NCI-H2107 treated with DMSO at 0.1 percent for 48 hours (cell line): ENCODE measurements at regions not wholly inside any gene's neighbourhood (a gene's known extent, or its start where the extent isn't known, plus 50 kb on each side); places are given as distances from the start of the nearest gene placed in this dataset.
"Not testable (repeated sequence)": the region's sequence is repeated elsewhere in the genome, so short reads cannot be mapped to it uniquely, and the experiment has no call there.

Experiments
- DNase-seq: peaks from one replicate; lab custom pipeline; 2025; ENCODE audit not compliant: unreplicated experiment; lab: John Stamatoyannopoulos, UW

- DNase-seq: no peak
Measured at GRCh38 chr7:51973939-51974338, 657.3 kb upstream of the COBL start.

- no peak for DNase-seq
Measured at GRCh38 chr7:51973071-51973470, 656.5 kb upstream of the COBL start.

DNA sequence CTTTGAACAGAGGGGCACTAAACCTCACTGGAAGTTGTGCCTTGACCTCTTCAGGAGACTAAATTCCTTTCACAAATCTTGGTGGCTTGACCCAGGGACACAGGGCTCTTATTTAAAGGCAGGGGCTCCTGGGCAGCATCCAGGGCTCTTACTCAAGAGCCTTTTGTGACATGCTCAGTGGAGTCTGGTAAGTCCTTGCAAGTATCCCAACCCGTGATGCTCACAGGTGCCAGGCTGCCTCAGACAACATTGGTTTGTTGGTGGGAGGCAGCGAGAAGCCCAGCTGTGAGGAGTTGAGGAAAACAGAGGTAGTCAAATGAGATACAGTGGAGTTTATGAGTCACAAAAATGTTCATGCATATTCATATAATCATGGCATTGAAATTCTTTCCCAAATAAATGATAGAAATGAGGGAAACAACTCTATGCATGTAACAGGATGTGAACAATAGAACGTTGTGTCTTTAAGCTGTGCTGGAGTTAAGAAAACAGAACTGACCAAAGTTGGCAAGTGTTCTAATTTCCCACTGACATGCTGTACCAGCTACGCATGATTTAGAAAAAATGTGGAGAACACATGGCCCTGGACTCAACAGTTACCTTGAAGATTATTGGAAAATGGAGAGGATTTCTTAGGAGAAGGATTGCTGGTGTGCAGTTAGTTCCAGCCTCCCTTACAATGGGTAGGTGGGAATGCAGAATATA is 654.5 kb upstream of the COBL start:
- no peak for DNase-seq

GRCh38 chr7:51968461-51968860 is 651.9 kb upstream of the COBL start:
- DNase-seq: no peak

DNA sequence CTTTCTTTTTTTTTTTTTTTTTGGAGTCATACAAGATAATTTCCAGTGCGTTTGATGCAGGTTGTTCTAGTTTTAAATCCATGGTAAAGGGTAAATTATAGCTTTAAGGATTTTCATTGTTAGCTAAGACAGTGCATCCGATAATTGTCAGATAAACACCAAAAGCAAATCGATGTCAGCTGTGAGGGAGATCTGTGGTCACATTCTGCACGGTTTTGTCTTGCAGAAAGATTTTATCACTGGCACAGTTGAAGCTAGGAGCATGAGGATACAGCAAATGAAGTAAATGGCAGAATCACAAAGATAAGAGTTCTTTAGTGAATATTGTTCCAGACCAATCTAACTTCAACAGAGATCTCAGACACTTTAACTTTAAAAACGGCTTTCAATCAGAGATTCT is 648.8 kb upstream of the COBL start:
- DNase-seq: no peak

DNA sequence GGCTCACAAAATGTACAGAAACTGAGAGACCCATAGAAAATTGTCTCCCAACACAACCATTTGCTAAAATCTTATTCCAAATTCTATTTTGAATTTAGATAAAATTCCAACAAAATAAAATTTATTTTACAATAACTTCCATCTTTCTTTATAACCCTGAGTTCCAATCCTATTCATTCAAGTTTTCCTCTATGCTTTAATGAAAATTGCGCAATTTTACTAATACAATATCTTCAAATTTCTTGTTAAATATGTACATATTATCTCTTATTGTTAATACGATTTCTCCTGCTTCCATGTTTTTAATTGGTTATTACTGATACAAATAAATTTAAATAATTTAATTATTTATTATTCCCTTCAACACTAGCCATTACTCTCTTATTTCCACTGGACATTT is 645.2 kb upstream of the COBL start:
- DNase-seq: peak; percentile 1

DNA sequence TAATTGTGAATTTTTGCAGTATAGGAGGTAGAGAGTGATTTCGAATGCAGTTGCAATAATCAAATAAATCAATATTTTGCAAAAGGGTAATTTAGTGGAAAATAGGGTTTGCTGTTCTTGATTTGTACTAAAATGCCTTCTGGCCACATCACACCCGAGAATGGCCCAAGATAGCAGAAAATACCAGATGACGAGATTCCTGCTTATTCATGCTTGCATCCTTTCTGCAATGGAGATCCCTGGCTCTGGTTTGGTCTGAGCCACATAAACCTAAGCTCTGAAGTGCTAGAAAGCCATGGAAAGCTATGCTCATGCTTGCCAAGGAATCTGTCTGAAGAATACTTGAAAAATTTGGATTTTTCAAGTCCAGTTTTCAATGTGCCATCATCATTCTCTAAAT is 634.2 kb upstream of the COBL start:
- DNase-seq: no peak

DNA sequence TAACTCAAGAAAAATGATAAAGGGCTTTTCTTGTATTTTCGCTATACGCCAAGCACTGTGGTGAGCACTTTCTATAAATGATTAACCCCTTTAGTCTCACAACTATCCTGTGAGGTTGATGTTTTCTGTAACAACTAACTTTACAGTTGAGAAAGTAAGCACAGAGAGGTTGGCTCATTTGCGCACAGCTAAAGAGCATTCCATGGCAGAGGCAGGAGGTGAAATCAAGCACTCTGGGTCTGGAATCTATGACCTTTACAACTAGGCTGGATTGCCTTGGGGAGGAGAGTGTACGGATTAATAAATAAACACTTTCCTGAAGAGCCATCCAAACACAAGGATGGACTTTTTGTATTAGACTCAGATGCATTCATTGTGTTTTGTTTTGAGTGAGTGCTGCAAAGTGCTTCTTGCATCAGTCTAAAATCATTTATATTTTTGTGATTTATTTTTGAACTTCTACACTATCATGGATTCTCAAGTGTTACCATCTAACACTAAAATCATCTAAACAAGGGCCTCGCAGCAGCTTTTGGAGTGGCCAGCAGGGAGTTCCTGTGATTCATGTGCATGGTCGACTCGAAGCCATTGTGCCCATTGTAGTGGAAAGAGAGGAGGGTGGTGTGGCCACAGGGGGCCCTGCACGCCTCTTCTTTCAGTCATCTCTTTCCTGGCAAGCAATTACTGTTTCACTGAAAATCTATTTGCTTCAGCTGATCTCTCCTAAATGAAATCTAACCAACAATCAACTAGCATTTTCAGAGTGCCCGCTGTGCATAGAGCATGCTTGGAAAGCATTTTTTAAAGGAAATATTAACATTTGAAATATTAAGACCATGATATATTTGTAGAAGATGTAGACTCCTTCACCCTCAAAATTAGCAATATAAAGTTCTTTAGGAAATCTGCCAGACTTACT is 633.4 kb upstream of the COBL start:
- DNase-seq: no peak

DNA sequence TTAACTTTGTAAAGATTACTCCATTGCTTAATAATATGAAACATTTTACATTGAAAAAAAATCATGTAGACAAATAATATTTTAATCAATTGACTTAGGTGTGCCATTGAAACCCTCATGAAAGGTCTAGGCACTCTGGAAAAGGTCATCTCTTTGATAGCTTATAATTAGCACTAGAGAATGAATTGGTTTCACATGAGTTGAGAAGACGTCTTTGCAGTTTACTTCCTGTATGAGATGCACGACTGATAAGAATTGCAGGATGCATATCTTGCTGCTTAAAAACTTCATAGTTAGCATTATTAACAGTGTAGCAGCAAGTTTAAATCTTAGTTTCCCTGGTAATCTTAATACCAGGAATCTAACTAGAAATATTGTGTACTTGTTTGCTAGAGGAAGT is 614.2 kb upstream of the COBL start:
- no peak for DNase-seq

DNA sequence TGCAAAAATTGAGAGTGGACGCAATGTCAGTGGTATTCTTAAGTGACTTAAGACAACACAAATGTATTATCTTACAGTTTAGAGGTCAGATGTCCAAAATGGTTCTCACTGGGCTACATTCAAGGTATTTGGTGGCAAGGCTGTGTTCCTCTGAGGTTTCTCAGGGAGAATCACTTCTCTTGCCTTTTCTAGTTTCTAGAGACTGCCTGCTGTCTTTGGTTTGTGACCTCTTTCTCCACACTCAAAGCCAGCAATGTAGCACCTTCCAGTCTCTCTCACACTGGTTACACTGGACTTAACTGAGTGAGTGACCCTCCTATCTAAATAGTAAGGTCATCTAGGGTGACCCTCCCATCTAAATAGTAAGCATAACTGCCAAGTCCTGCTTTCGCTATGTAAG is 613.2 kb upstream of the COBL start:
- no peak for DNase-seq

DNA sequence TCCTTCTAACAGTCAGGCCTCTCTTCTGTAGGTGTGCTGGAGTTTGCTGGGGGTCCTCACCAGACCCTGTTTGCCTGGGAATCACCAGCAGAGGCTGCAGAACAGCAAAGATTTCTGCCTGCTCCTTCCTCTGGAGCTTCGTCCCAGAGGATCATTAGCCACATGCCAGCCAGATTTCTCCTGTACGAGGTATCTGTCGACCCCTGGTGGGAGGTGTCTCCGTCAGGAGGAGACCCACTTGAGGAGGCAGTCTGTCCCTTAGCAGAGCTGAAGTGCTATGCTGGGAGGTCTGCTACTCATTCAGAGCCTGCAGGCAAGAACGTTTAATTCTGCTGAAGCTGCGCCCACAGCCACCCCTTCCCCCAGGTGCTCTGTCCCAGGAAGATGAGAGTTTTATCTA is 611.1 kb upstream of the COBL start:
- no peak for DNase-seq

- no peak for DNase-seq
Measured at GRCh38 chr7:51918581-51918980, 602.0 kb upstream of the COBL start.

DNA sequence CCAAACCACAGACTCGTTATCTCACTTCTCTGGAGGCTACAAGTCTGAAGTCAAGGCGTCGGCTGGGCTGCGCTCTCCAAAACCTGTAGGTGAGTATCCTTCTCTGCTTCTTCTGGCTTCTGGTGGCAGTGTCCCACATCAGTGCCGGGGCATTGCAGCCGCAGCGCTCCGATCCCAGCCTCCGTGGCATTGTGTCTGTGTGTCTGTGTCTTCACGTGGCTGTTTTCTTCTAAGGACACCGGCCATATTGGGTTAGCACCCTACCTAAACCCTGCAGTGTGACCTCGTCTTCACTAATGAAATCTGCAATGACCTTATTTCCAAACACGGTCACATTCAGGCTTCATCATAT is 584.9 kb upstream of the COBL start:
- no peak for DNase-seq

DNA sequence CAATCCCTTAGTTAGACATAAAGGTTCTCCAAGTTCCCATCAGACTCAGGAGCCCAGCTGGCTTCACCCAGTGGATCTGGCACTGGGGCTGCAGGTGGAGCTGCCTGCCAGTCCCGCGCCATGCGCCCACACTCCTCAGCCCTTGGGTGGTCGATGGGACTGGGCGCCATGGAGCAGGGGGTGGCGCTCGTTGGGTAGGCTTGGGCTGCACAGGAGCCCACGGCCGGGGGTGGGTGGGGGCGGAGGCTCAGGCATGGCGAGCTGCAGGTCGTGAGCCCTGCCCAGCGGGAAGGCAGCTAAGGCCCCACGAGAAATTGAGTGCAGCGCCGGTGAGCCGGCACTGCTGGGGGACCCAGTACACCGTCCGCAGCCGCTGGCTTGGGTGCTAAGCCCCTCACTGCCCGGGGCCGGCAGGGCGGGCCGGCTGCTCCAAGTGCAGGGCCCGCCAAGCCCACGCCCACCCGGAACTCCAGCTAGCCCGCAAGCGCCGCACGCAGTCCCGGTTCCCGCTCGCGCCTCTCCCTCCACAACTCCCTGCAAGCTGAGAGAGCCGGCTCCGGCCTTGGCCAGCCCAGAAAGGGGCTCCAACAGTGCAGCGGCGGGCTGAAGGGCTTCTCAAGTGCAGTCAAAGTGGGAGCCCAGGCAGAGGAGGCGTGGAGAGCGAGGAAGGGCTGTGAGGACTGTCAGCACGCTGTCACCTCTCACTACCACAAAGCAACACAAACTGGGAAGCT is 584.3 kb upstream of the COBL start:
- DNase-seq: not testable (repeated sequence)

DNA sequence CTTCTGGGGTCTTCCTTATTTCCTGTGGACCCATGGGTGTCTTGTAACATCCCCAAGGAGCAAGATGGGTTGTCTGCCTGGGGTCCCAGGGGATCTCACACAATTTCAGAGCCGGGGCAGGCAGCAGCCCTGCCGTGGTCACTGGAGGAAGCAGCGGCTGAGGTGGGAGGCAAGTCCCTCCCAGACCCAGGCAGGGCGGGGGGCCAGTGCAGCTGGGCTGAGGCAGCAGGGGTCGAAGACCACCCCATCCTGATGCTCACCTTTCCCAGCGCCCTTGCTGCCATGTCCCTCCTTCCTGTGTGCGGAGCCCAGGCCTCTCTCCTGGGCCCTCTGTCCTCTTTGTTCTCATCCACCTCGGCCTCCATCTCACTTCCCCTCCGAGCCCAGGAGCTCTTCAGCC is 583.0 kb upstream of the COBL start:
- DNase-seq: no peak

- DNase-seq: no peak
Measured at GRCh38 chr7:51882412-51882811, 565.8 kb upstream of the COBL start.

DNA sequence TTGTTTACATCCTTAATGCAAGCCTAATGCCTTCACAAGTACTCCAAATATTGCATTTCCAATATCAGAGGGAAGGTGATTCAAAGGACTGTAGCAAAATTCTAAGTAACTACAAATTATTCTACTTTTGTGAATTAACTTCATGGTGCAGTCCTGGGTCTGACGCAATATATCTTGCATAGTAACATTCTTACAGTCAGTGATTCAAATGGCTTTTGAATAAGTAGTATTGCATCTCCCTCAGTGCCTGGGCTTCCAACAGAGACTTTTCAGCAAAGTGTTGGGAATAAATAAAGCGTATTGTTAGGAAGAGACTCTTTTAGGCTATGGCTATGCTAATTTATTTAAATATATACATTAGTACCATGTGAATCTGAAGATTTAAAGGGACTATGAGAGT is 564.7 kb upstream of the COBL start:
- DNase-seq: no peak

DNA sequence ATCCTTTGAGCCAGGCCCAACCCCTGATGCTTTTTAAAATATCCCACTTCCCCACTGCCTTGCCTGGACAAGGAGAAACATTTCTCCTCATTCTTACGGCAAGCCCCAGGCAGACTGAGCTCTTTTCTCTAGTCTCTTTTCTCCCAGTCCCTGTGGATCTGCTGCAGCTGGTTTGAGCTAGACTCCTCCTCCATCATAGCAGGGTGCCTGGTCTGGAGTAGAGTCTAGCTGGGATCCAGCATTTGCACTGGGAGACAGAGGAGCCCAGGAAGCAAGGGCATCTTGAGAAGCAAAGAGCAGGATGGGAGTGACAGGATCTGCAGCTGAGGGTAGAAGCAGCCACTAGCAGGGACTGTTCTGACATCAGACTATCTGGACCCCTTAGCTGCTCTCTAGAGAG is 562.3 kb upstream of the COBL start:
- DNase-seq: no peak

DNA sequence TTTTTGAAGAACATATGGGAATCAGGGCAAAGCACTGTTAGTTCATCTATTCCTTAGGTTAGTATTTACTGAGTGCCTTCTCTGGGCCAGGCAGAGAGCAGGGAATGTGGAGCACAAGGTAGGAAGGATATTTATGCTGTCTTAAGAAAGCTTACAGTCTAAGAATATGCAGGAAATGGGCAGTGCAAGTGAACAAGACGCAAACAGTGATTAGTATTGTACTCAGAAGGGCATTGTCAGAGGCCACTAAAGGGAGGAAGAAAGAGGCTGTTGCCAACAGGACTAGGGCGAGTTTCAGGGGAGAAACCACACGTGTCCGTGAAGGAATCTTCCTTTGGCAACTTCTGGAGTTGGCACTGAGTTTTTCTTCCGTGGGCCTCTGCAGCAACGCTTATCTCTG is 552.8 kb upstream of the COBL start:
- no peak for DNase-seq

DNA sequence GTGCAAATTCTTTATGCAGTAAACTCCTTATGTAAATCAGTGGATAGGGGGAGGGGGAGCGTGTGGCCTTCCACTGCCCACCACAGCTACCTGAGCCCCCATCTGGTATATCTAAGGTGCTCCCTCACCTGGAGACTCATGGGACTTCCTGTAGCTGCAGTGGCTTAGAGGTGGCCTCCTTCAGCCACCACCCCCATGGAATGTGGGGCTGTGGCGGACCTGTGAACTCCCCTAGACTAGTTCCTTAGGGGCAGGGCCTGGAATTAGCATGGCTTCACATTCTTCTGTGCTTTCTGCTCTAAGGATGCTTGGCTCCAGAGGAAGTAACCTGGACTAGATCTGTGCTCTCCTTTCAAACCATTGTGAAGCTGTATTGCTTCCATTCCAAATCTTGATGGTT is 550.5 kb upstream of the COBL start:
- DNase-seq: no peak

GRCh38 chr7:51860305-51860704 is 543.7 kb upstream of the COBL start:
- DNase-seq: no peak

DNA sequence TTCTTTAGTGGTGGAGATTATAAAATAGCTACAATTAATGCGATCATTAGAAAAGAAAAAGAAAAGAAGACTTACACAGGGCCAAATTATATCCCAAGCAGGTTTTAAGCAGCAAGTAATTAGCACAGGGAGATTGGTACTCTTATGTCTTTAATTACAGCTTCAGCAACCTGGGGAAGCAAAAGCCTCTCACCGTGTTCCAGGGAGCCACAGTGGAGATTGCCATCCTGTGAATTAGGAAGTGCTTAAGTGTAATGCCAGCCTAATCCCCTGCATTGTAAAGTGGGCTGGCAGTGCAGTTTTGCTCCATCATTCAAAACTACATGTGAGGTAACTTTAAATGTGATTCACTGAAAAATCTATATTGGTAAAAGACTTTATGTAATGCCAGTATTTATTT is 533.5 kb upstream of the COBL start:
- DNase-seq: no peak
